AG04449 (cell line): ENCODE measurements at regions not wholly inside any gene's neighbourhood (a gene's known extent, or its start where the extent isn't known, plus 50 kb on each side); places are given as distances from the start of the nearest gene placed in this dataset.

ENCODE experiments used
- CTCF ChIA-PET: fragments of 350-600 bp; formaldehyde crosslinking; extraction: SDS; loops from one replicate; lab custom pipeline; 2021; ENCODE audit warnings: antibody characterized with exemption; lab: Yijun Ruan, JAX
- POLR2A ChIA-PET: fragments of 400-600, 350-600 bp; formaldehyde crosslinking; extraction: SDS; loops from one replicate; lab custom pipeline; 2020; ENCODE audit warnings: antibody characterized with exemption, inconsistent platforms; lab: Yijun Ruan, JAX
- DNase-seq: peaks from one replicate; pipeline ENCODE4 v3.0.0-alpha.2; 2010; ENCODE audit warnings: low read depth, low spot score
- H3K4me3 ChIP-seq: 2 replicates; pipeline ENCODE4 v1.5.1; 2011; ENCODE audit warnings: low read depth, mild to moderate bottlenecking, control low read depth, low read length
- CTCF ChIP-seq: IDR thresholded peaks from one replicate; pipeline ENCODE4 v1.5.1; 2011; ENCODE audit warnings: mild to moderate bottlenecking, moderate library complexity, low read length, control low read depth, inconsistent platforms; ENCODE audit not compliant: insufficient read depth; ENCODE audit errors: missing control alignments

- POLR2A ChIA-PET, result no interaction called here
- H3K4me3 ChIP-seq, result no peak overlapping the region
- CTCF ChIA-PET, result interaction anchor here (1.2 to 2.8 kb wide), 3 partner anchors 13 to 17 kb away, joined by 4 to 25 read pairs (median 4); no protein-coding TSS in a partner anchor
Measured at GRCh38 chr2:217667512-217667911, 335.3 kb downstream of the TNS1 start.

GRCh38 chr2:217667035-217667434 is 335.8 kb downstream of the TNS1 start:
- TF ChIP-seq CTCF, result no peak
- CTCF ChIA-PET, result interaction anchor here (0.7 to 2.8 kb wide), 6 partner anchors 12 to 1148 kb away, joined by 3 to 25 read pairs (median 4); no protein-coding TSS in a partner anchor
- no peak for DNase-seq
- no peak overlapping the region for H3K4me3 ChIP-seq
- POLR2A ChIA-PET, result no interaction called here

More at GRCh38 chr2:217667512-217667911, 335.3 kb downstream of the TNS1 start:
- DNase-seq, result no peak
- TF ChIP-seq CTCF, result no peak

- no peak for DNase-seq
- no peak for TF ChIP-seq CTCF
- ChIA-PET POLR2A (interaction anchor here (0.5 kb wide), 1 partner anchor 33 kb away, joined by 3 read pairs; no protein-coding TSS in a partner anchor), CTCF (interaction anchor here (0.7 to 2.8 kb wide), 6 partner anchors 11 to 1147 kb away, joined by 3 to 25 read pairs (median 4); no protein-coding TSS in a partner anchor)
- H3K4me3 ChIP-seq, result no peak overlapping the region
Measured at GRCh38 chr2:217666338-217666737, 336.5 kb downstream of the TNS1 start.

GRCh38 chr2:217664761-217665160 is 338.0 kb downstream of the TNS1 start:
- ChIA-PET POLR2A (no interaction called here), CTCF (interaction anchor here (0.6 to 2.1 kb wide), 3 partner anchors 14 to 1739 kb away, joined by 3 to 15 read pairs (median 3); no protein-coding TSS in a partner anchor)
- no peak overlapping the region for H3K4me3 ChIP-seq
- no peak for TF ChIP-seq CTCF
- DNase-seq, result no peak

GRCh38 chr2:217662984-217663602 is 339.7 kb downstream of the TNS1 start:
- H3K4me3 ChIP-seq, result no peak overlapping the region
- POLR2A ChIA-PET, result interaction anchor here (0.6 kb wide), 1 partner anchor 1156 kb away, joined by 3 read pairs; no protein-coding TSS in a partner anchor
- DNase-seq, result no peak
- CTCF ChIA-PET, result interaction anchor here (0.9 to 2.1 kb wide), 4 partner anchors 9 to 50 kb away, joined by 3 to 15 read pairs (median 3); no protein-coding TSS in a partner anchor
- TF ChIP-seq CTCF, result no peak

- POLR2A ChIA-PET, result no interaction called here
- no peak for DNase-seq
- CTCF ChIA-PET, result interaction anchor here (0.6 to 1.6 kb wide), 3 partner anchors 11 to 692 kb away, joined by 3 to 5 read pairs (median 3); no protein-coding TSS in a partner anchor
- H3K4me3 ChIP-seq, result no peak overlapping the region
- no peak for TF ChIP-seq CTCF
Measured at GRCh38 chr2:217661378-217661777, 341.4 kb downstream of the TNS1 start.
